Fibroblast of lung (primary cell): ENCODE measurements at regions not wholly inside any gene's neighbourhood (a gene's known extent, or its start where the extent isn't known, plus 50 kb on each side); places are given as distances from the start of the nearest gene placed in this dataset.
A peak's percentile ranks its signal among the peaks of the same experiment; 100 is the strongest.

Experiments
- DNase-seq, 2 donors: peaks; one replicate each; pipeline versions ENCODE4 v3.0.0 to v3.0.0-alpha.2; 2010; ENCODE audit warnings: low read depth in 2 of 2
- H2AFZ ChIP-seq: 2 replicates; pipeline ENCODE4 v1.5.1; 2012; ENCODE audit warnings: low read length, control low read depth, inconsistent platforms
- H3K27ac ChIP-seq: 2 replicates; pipeline ENCODE4 v1.5.1; 2011; ENCODE audit warnings: low read length, control low read depth; ENCODE audit not compliant: insufficient read depth
- H3K27me3 ChIP-seq: 2 replicates; pipeline ENCODE4 v1.5.1; 2011; ENCODE audit warnings: mild to moderate bottlenecking, low read length; ENCODE audit not compliant: control insufficient read depth, insufficient read depth
- H3K36me3 ChIP-seq: 2 replicates; pipeline ENCODE4 v1.5.1; 2011; ENCODE audit warnings: low read length; ENCODE audit not compliant: control insufficient read depth, insufficient read depth
- H3K4me1 ChIP-seq: 2 replicates; pipeline ENCODE4 v1.5.1; 2011; ENCODE audit warnings: low read length; ENCODE audit not compliant: control insufficient read depth, insufficient read depth; ENCODE audit errors: extremely low read depth
- H3K4me2 ChIP-seq: 2 replicates; pipeline ENCODE4 v1.5.1; 2011; ENCODE audit warnings: low read length, control low read depth; ENCODE audit not compliant: insufficient read depth; ENCODE audit errors: extremely low read depth
- H3K4me3 ChIP-seq, 4 experiments: fragments of 200-600 bp in 1 of 4; sonication (generic) in 1 of 4; replicated peaks in 1 of 4; 2 replicates each; pipeline ENCODE4 v1.5.1; 2011 to 2016; ENCODE audit warnings: low read length in 4 of 4, low read depth in 3 of 4, mild to moderate bottlenecking in 3 of 4, control low read depth in 2 of 4, inconsistent platforms in 1 of 4, mixed read lengths in 1 of 4; ENCODE audit not compliant: insufficient read depth in 1 of 4; ENCODE audit errors: control extremely low read depth in 1 of 4
- H3K79me2 ChIP-seq: 2 replicates; pipeline ENCODE4 v1.5.1; 2012; ENCODE audit warnings: mild to moderate bottlenecking, low read length, inconsistent platforms; ENCODE audit not compliant: control insufficient read depth, insufficient read depth
- H3K9ac ChIP-seq: 2 replicates; pipeline ENCODE4 v1.5.1; 2011; ENCODE audit warnings: mild to moderate bottlenecking, low read length, control low read depth; ENCODE audit not compliant: insufficient read depth
- H3K9me3 ChIP-seq: 2 replicates; pipeline ENCODE4 v1.5.1; 2012; ENCODE audit warnings: low read depth, low read length; ENCODE audit not compliant: control insufficient read depth, insufficient read depth
- H4K20me1 ChIP-seq: 2 replicates; pipeline ENCODE4 v1.5.1; 2011; ENCODE audit warnings: low read length; ENCODE audit not compliant: control insufficient read depth, insufficient read depth; ENCODE audit errors: extremely low read depth
- CTCF ChIP-seq, 2 donors: IDR thresholded peaks in 1 of 2; conservative IDR thresholded peaks in 1 of 2; 1 replicate in 1 of 2; 2 replicates in 1 of 2; pipeline ENCODE4 v1.5.1; 2011 to 2012; ENCODE audit warnings: low read length in 2 of 2, control low read depth in 1 of 2, inconsistent platforms in 1 of 2, low read depth in 1 of 2, mild to moderate bottlenecking in 1 of 2
- EZH2 ChIP-seq: IDR thresholded peaks from 2 replicates; pipeline ENCODE4 v1.5.1; 2012; ENCODE audit warnings: low read length, control low read depth, mild to moderate bottlenecking; ENCODE audit errors: missing control alignments

DNA sequence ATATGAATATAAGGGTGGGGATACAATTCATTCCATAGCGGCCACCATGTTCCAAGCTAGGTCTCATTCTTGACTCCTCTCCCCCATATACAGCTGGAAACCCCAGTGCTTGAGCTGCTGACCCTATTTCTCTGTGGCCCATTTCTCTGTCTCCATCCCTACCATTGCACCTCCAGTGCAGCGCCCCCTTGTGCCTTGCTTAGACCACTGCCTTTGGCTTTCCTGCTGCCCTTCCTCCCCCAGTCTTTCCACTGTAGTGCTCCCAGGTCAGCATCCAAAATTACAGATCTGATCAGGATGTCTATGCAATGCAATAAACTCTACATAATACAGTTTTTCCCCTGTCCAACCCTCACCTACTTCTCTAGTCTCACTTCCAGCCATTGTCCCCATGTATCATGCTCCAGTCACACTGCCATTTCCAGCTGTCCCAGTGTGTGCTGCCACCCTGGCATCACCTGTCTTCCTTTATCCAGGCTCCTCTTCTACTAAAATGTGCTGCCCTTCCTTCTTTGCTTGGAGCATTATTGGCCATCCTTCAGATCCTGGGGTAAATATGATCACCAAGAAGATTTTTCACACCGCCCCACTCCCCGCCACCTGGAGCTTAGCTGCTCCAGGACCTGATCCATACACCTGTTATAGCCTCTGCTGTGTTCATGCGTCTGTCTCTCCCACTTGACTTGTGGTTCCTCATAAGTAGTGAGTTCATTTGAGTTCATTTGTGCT lies 199.4 kb upstream of the IPO5 start:
- Histone ChIP-seq H3K4me3 (no peak overlapping the region), H3K27me3 (no peaks in the 10 kb centered on the region), H3K9me3 (no peaks in the 10 kb centered on the region), H3K9ac (no peak overlapping the region), H3K4me2 (no peak overlapping the region), H3K79me2 (no peaks in the 10 kb centered on the region), H3K36me3 (no peaks in the 10 kb centered on the region), H2AFZ (no peak overlapping the region), H3K27ac (no peak overlapping the region), H4K20me1 (no peaks in the 10 kb centered on the region), H3K4me1 (no peaks in the 10 kb centered on the region)
- DNase-seq: no peak
- TF ChIP-seq CTCF (conservative IDR thresholded peaks at IDR 0.05 in 1 of 2, IDR thresholded peaks at IDR 0.05 in 1 of 2; ENCODE audit: low read depth in 1 of 2, low read length in 2 of 2): no peak

DNA sequence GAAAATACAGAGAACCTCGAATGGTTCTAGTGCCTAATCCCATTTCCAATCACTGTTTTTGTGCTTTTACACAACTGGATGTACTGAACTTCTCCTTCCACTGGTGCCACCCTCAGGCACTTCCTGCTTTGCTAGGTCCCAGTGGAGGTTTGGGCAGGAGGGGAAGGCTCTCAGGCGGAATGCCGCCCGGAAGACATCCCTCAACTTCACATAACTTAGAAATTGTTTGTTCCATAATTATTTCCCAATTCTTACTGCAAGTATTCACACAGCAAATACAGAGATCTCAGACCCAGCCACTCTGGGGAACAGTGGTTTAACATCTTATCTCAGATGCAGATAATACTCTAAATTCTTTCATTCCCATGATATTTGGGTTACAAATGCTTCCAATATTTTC lies 195.7 kb upstream of the IPO5 start:
- Histone ChIP-seq H3K79me2 (no peaks in the 10 kb centered on the region), H3K27ac (no peak overlapping the region), H3K9ac (no peak overlapping the region), H4K20me1 (no peaks in the 10 kb centered on the region), H3K4me2 (no peak overlapping the region), H3K4me1 (no peaks in the 10 kb centered on the region), H3K27me3 (no peaks in the 10 kb centered on the region), H3K4me3 (no peak overlapping the region), H3K9me3 (no peaks in the 10 kb centered on the region), H2AFZ (no peak overlapping the region), H3K36me3 (no peaks in the 10 kb centered on the region)
- peak in 1 of 2 donors; percentile 17 for DNase-seq
- no peak for TF ChIP-seq EZH2
- no peak for TF ChIP-seq CTCF (conservative IDR thresholded peaks at IDR 0.05 in 1 of 2, IDR thresholded peaks at IDR 0.05 in 1 of 2; ENCODE audit: low read depth in 1 of 2, low read length in 2 of 2)

GRCh38 chr13:97758317-97758716 lies 195.2 kb upstream of the IPO5 start:
- Histone ChIP-seq H3K79me2 (no peaks in the 10 kb centered on the region), H3K27ac (no peak overlapping the region), H3K36me3 (no peaks in the 10 kb centered on the region), H3K4me2 (no peak overlapping the region), H3K4me1 (no peaks in the 10 kb centered on the region), H2AFZ (no peak overlapping the region), H3K27me3 (no peaks in the 10 kb centered on the region), H3K9ac (no peak overlapping the region), H3K9me3 (no peaks in the 10 kb centered on the region), H4K20me1 (no peaks in the 10 kb centered on the region), H3K4me3 (no peak overlapping the region)
- DNase-seq: peak in 1 of 2 donors; percentile 10
- no peak for TF ChIP-seq EZH2
- no peak for TF ChIP-seq CTCF (conservative IDR thresholded peaks at IDR 0.05 in 1 of 2, IDR thresholded peaks at IDR 0.05 in 1 of 2; ENCODE audit: low read depth in 1 of 2, low read length in 2 of 2)
